Astrocyte of the hippocampus (primary cell): ENCODE measurements at regions not wholly inside any gene's neighbourhood (a gene's known extent, or its start where the extent isn't known, plus 50 kb on each side); places are given as distances from the start of the nearest gene placed in this dataset.
A peak's percentile ranks its signal among the peaks of the same experiment; 100 is the strongest.

Source experiments
- DNase-seq: peaks from one replicate; pipeline ENCODE4 v3.0.0; 2011; ENCODE audit warnings: low read depth, low spot score

- peak; percentile 97 for DNase-seq
These were observed 64.5 kb upstream of the STK38L start for GRCh38 chr12:27179400-27180214.

GRCh38 chr12:27180906-27181505 lies 63.1 kb upstream of the STK38L start:
- peak; percentile 14 for DNase-seq

GRCh38 chr12:27183342-27183741 lies 60.7 kb upstream of the STK38L start:
- DNase-seq = no peak

GRCh38 chr12:27185234-27186021 lies 58.7 kb upstream of the STK38L start:
- peak; percentile 81 for DNase-seq

GRCh38 chr12:27186022-27186839 lies 57.9 kb upstream of the STK38L start:
- DNase-seq = peak; percentile 13

- DNase-seq = no peak
These were observed 56.4 kb upstream of the STK38L start for GRCh38 chr12:27187697-27188096.

GRCh38 chr12:27190761-27191160 lies 53.3 kb upstream of the STK38L start:
- peak; percentile 83 for DNase-seq

- no peak for DNase-seq
These were observed 52.6 kb upstream of the STK38L start for GRCh38 chr12:27191531-27191930.

GRCh38 chr12:27192118-27192802 lies 51.8 kb upstream of the STK38L start:
- no peak for DNase-seq

GRCh38 chr12:27193106-27193505 lies 51.0 kb upstream of the STK38L start:
- peak; percentile 84 for DNase-seq

- DNase-seq = peak; percentile 93
These were observed 50.1 kb upstream of the STK38L start for GRCh38 chr12:27193854-27194544.
